GM12864 (cell line): ENCODE measurements at regions not wholly inside any gene's neighbourhood (a gene's known extent, or its start where the extent isn't known, plus 50 kb on each side); places are given as distances from the start of the nearest gene placed in this dataset.

ENCODE experiments used
- DNase-seq: peaks from one replicate; pipeline ENCODE4 v3.0.0-alpha.2; 2011; ENCODE audit warnings: low read depth
- H3K4me3 ChIP-seq: 2 replicates; pipeline ENCODE4 v1.5.1; 2011; ENCODE audit warnings: mild to moderate bottlenecking, low read depth, low read length, control low read depth
- TF ChIP-seq, protein P1 (sequence below): IDR thresholded peaks from 2 replicates; pipeline ENCODE4 v1.5.1; 2011; ENCODE audit warnings: low read depth, mild to moderate bottlenecking, moderate library complexity, low read length, control low read depth, inconsistent platforms; ENCODE audit errors: missing control alignments

DNA sequence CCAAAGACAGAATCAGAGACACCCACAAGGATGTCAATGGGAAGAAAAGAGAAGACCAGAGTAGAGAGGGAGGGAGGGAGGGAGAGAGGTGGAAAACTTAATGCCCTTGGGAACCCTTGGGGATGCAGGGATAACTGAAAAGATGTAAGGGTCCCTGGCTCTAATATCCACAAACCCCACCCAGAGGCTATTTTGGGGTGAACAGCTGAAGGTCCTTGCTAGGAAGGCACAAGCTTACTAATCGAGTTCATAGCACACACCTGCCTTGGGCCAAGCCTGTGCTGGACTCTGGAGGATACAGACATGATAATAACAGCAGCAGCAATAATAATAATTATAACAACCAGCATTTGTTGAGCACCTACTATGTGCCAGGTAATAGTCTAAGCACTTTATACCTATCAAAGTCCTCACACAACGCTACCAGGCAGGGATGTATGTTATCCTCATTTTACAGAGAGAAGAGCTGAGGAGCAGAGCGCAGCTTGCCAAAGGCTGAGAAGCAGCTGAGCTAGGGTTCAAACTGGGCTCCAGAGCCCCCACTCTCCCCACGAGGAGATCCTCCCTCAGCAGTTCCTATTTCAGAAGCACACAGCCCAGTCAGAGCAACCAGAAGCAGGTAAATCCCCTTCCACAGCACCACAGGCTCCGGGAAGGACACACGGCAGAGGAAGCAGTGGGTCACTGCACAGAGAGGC is 174.2 kb downstream of the ANKRD60 start:
- no peak for DNase-seq
- TF ChIP-seq, protein P1, sequence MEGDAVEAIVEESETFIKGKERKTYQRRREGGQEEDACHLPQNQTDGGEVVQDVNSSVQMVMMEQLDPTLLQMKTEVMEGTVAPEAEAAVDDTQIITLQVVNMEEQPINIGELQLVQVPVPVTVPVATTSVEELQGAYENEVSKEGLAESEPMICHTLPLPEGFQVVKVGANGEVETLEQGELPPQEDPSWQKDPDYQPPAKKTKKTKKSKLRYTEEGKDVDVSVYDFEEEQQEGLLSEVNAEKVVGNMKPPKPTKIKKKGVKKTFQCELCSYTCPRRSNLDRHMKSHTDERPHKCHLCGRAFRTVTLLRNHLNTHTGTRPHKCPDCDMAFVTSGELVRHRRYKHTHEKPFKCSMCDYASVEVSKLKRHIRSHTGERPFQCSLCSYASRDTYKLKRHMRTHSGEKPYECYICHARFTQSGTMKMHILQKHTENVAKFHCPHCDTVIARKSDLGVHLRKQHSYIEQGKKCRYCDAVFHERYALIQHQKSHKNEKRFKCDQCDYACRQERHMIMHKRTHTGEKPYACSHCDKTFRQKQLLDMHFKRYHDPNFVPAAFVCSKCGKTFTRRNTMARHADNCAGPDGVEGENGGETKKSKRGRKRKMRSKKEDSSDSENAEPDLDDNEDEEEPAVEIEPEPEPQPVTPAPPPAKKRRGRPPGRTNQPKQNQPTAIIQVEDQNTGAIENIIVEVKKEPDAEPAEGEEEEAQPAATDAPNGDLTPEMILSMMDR: no peak
- H3K4me3 ChIP-seq: no peak overlapping the region

DNA sequence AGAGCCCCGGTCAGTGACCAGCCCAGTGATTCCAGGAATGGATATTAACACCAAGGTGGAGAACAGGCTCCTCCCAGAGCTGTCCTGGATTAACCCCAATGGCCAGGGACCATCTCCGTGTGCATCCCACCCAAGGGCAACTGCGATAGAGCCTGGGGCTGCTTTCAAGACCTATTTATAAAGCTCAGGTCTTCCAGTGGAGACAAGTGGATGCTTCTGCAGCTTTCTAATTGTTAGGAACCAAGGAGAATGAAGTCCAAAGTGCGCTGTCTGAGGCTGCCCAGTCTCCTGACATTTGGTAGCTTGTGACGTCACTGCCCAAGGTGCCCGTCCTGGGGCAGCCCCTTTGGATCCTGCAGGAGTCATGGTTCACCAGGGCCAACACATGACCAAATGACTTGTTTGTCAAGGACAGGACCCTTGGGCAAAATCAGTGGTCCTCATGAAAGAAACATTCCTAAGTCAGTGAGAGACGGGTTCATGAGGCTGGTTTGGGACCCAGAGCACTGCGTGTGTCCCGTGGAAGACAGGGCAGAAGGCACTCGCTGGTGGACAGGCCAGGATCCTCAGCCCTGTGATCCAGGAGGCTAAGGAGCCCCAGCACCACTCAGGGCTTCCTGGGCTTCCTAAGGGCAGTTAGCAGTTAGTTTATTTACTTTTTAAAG is 174.9 kb downstream of the ANKRD60 start:
- DNase-seq: no peak
- TF ChIP-seq, protein P1: no peak
- H3K4me3 ChIP-seq: no peak overlapping the region

DNA sequence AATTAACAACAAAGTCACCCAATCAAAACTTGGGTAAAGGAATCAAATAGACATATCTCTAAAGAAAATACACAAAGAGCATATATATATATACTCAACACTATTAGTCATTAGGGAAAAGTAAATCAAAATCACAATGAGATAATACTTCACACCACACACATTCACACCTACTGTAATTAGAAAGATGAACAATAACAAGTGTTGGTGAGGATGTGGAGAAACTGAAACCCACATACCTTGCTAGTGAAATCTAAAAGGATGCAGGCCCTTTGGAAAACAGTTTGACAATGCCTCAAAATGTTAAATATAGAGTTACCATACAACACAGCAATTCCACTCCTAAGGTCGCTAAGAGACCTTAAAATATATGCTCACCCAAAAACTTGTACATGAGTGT is 177.1 kb downstream of the ANKRD60 start:
- TF ChIP-seq, protein P1: no peak

DNA sequence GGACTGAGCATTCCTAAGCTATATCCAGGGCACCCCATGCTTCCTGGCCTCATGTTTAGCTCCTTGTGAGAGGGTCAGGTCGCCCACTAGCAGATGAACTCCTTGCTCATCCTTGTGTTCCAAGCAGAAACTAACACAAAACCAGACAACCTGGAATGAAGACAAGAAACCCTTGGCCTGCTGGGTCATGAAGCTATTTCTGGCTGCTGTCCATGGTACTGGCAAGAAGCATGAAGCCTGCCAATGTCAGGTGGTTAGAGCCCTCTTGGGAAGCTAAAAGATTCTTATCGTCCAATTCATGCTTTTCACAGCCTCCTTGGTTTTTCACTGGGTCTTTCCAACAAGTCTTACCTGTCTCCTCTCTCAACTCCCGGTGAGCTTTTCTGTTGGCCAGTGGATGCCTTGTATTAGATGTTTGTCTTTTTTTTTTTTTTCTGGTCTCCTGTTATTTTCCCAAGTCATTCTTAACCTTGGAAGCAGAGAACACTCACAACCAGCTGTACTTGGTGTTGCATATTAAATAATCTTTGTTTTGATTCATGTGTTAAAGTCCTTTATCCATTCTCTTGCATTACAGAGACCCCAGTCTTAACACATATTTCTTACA is 180.3 kb downstream of the ANKRD60 start:
- no peak overlapping the region for H3K4me3 ChIP-seq
- no peak for DNase-seq

More for the DNA sequence above, 177.1 kb downstream of the ANKRD60 start:
- no peak for DNase-seq
- H3K4me3 ChIP-seq: no peak overlapping the region

DNA sequence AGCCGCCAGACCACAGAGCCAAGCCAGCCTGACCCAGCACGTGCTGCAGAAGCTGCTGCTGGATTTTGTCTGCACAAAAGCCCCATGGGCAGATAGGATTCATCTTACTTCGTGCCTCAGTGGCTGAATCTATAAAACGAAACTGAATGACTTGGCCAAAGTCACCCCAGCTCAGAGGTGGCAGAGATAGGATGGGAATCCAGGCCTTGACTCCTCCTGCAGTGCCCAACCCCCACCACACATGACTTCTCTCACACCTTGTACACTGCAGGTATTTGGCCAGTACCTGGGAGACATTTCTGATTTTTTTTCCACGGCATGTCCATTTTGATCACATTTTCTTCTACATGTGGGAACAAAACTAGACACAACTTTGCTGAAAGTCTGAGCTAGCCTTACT is 182.1 kb downstream of the ANKRD60 start:
- no peak overlapping the region for H3K4me3 ChIP-seq
- TF ChIP-seq, protein P1: no peak
- no peak for DNase-seq

More for the DNA sequence above, 180.3 kb downstream of the ANKRD60 start:
- TF ChIP-seq, protein P1: no peak

DNA sequence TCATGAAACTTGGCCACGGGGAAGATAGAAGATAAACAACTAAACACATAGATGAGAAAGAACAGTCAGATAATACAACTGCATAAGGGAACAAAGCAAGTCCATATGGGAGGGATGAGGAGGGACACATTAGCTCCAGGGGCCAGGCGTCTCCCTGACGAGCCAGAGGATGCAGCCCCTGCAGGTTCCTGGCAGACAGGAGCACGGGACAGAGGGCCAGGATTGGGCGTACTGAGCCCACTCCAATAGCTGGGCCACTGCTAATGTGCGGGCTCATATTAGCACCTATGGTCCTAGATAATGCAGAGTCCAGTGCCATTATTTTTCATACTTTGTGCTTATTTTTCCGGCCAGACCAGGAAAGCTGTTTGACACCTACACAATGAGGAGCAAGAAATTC is 182.9 kb downstream of the ANKRD60 start:
- no peak for DNase-seq
- TF ChIP-seq, protein P1: no peak
- H3K4me3 ChIP-seq: no peak overlapping the region
